PC-9 (cell line): ENCODE measurements at regions not wholly inside any gene's neighbourhood (a gene's known extent, or its start where the extent isn't known, plus 50 kb on each side); places are given as distances from the start of the nearest gene placed in this dataset.

Source experiments
- EZH2 ChIP-seq: fragments of 200-600 bp; sonication (generic); IDR thresholded peaks from 2 replicates; pipeline ENCODE4 v1.8.0; 2017; ENCODE audit warnings: antibody characterized with exemption, low read depth
- TF ChIP-seq, protein P1 (sequence below): fragments of 200-600 bp; sonication (generic); conservative IDR thresholded peaks from 2 replicates; pipeline ENCODE4 v1.6.1; 2017; ENCODE audit warnings: mixed run types, antibody characterized with exemption, mild to moderate bottlenecking, moderate library complexity

DNA sequence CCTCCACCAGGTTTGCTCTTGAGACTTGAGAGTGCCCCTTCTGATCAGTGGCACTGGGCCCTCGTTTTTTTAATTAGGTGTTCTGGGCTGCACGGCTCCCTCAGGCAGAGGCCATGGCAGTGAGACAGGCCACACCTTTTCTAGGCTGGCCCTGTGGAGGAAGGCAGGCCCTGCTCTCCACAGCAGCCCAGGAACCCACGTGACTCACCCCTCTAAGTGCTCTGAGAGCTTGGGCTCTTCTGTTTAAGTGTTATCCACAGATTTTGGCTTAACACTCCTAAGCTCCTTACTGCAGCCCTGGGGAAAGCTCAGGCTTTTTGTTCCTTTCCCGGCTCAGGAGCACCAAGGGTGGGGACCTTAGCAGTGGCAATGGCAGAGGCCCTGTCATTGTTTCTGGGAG is 463.2 kb upstream of the GBE1 start:
- TF ChIP-seq, protein P1, sequence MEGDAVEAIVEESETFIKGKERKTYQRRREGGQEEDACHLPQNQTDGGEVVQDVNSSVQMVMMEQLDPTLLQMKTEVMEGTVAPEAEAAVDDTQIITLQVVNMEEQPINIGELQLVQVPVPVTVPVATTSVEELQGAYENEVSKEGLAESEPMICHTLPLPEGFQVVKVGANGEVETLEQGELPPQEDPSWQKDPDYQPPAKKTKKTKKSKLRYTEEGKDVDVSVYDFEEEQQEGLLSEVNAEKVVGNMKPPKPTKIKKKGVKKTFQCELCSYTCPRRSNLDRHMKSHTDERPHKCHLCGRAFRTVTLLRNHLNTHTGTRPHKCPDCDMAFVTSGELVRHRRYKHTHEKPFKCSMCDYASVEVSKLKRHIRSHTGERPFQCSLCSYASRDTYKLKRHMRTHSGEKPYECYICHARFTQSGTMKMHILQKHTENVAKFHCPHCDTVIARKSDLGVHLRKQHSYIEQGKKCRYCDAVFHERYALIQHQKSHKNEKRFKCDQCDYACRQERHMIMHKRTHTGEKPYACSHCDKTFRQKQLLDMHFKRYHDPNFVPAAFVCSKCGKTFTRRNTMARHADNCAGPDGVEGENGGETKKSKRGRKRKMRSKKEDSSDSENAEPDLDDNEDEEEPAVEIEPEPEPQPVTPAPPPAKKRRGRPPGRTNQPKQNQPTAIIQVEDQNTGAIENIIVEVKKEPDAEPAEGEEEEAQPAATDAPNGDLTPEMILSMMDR: no peak
- no peak for TF ChIP-seq EZH2
